ENCODE measurements at regions not wholly inside any gene's neighbourhood (a gene's known extent, or its start where the extent isn't known, plus 50 kb on each side); places are given as distances from the start of the nearest gene placed in this dataset.

GRCh38 chr2:239463541-239464165, 62.8 kb upstream of the HDAC4 start:
- no peak for TF ChIP-seq POLR2AphosphoS5 (IDR thresholded peaks at IDR 0.05; ENCODE audit: low read depth, low read length)
- TF ChIP-seq TAF1 (IDR thresholded peaks at IDR 0.05; ENCODE audit: borderline replicate concordance, insufficient read depth, low read length), result no peak
- TF ChIP-seq SIN3A (IDR thresholded peaks at IDR 0.05; ENCODE audit: borderline replicate concordance, insufficient read depth, low read length), result no peak
- TF ChIP-seq REST (IDR thresholded peaks at IDR 0.05; ENCODE audit: insufficient read depth in 1 of 2, low read depth in 2 of 2, low read length in 2 of 2), result no peak
- no peak for TF ChIP-seq FOXP2 (optimal IDR thresholded peaks at IDR 0.05; ENCODE audit: borderline replicate concordance, extremely low read depth, extremely low read length, insufficient read depth)

- TF ChIP-seq REST (IDR thresholded peaks at IDR 0.05; ENCODE audit: insufficient read depth in 1 of 2, low read depth in 2 of 2, low read length in 2 of 2), result no peak
- no peak for TF ChIP-seq TAF1 (IDR thresholded peaks at IDR 0.05; ENCODE audit: borderline replicate concordance, insufficient read depth, low read length)
- no peak for TF ChIP-seq SIN3A (IDR thresholded peaks at IDR 0.05; ENCODE audit: borderline replicate concordance, insufficient read depth, low read length)
Measured at GRCh38 chr2:239462671-239463506, 62.1 kb upstream of the HDAC4 start.

GRCh38 chr2:239462191-239462515, 61.3 kb upstream of the HDAC4 start:
- no peak for TF ChIP-seq SIN3A (IDR thresholded peaks at IDR 0.05; ENCODE audit: borderline replicate concordance, insufficient read depth, low read length)
- no peak for TF ChIP-seq FOXP2 (optimal IDR thresholded peaks at IDR 0.05; ENCODE audit: borderline replicate concordance, extremely low read depth, extremely low read length, insufficient read depth)
- TF ChIP-seq POLR2AphosphoS5 (IDR thresholded peaks at IDR 0.05; ENCODE audit: low read depth, low read length), result no peak
- TF ChIP-seq TAF1 (IDR thresholded peaks at IDR 0.05; ENCODE audit: borderline replicate concordance, insufficient read depth, low read length), result no peak
- no peak for TF ChIP-seq REST (IDR thresholded peaks at IDR 0.05; ENCODE audit: insufficient read depth in 1 of 2, low read depth in 2 of 2, low read length in 2 of 2)

GRCh38 chr2:239461291-239462190, 60.7 kb upstream of the HDAC4 start:
- TF ChIP-seq TAF1 (IDR thresholded peaks at IDR 0.05; ENCODE audit: borderline replicate concordance, insufficient read depth, low read length) (no peak), REST (IDR thresholded peaks at IDR 0.05; ENCODE audit: insufficient read depth in 1 of 2, low read depth in 2 of 2, low read length in 2 of 2) (no peak), SIN3A (IDR thresholded peaks at IDR 0.05; ENCODE audit: borderline replicate concordance, insufficient read depth, low read length) (no peak), POLR2AphosphoS5 (IDR thresholded peaks at IDR 0.05; ENCODE audit: low read depth, low read length) (no peak), FOXP2 (optimal IDR thresholded peaks at IDR 0.05; ENCODE audit: borderline replicate concordance, extremely low read depth, extremely low read length, insufficient read depth) (no peak)
